ENCODE measurements at regions not wholly inside any gene's neighbourhood (a gene's known extent, or its start where the extent isn't known, plus 50 kb on each side); places are given as distances from the start of the nearest gene placed in this dataset.
A peak's percentile ranks its signal among the peaks of the same experiment; 100 is the strongest.

DNA sequence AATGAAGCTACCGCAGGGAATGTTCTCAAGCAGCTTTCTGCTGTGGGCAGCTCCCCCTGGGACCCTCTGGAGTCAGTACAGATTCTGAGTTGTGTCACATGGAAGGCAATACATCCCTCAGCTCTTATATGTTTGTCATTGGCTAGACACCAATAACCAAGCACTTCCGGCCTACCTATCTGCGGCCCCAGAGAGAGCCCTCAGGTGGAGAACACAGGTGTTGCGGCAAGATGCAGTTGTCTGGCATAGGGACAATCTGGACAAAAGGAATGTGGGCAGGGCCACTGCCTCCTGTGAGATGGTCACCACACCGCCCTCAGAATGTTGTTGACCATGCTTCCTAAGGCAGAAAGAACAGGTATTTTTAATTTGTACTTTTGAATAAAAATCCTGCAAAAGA, 118.7 kb downstream of the BRMS1L start:
- no peak for TF ChIP-seq REST (IDR thresholded peaks at IDR 0.05; ENCODE audit: low read depth)
- no peak for TF ChIP-seq SIN3A (IDR thresholded peaks at IDR 0.05; ENCODE audit: low read depth)
- TF ChIP-seq, protein P1, sequence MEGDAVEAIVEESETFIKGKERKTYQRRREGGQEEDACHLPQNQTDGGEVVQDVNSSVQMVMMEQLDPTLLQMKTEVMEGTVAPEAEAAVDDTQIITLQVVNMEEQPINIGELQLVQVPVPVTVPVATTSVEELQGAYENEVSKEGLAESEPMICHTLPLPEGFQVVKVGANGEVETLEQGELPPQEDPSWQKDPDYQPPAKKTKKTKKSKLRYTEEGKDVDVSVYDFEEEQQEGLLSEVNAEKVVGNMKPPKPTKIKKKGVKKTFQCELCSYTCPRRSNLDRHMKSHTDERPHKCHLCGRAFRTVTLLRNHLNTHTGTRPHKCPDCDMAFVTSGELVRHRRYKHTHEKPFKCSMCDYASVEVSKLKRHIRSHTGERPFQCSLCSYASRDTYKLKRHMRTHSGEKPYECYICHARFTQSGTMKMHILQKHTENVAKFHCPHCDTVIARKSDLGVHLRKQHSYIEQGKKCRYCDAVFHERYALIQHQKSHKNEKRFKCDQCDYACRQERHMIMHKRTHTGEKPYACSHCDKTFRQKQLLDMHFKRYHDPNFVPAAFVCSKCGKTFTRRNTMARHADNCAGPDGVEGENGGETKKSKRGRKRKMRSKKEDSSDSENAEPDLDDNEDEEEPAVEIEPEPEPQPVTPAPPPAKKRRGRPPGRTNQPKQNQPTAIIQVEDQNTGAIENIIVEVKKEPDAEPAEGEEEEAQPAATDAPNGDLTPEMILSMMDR (IDR thresholded peaks at IDR 0.05 in 2 of 3, conservative IDR thresholded peaks at IDR 0.05 in 1 of 3; ENCODE audit: borderline replicate concordance in 1 of 3, insufficient read depth in 1 of 3, low read depth in 2 of 3, low read length in 2 of 3), result peak; percentile 16 to 62 (median 61); a peak in 5 of 6 replicates
- TF ChIP-seq POLR2AphosphoS5 (IDR thresholded peaks at IDR 0.05; ENCODE audit: low read depth, low read length), result no peak
- TF ChIP-seq POLR2A (IDR thresholded peaks at IDR 0.05; ENCODE audit: borderline replicate concordance, extremely low read depth, insufficient read depth, insufficient read length), result no peak

Data from HCT116 (cell line).